CD14-positive monocyte (primary cell): ENCODE measurements at regions not wholly inside any gene's neighbourhood (a gene's known extent, or its start where the extent isn't known, plus 50 kb on each side); places are given as distances from the start of the nearest gene placed in this dataset.

Experiments
- DNase-seq, 3 donors: peaks; one replicate each; pipeline ENCODE4 v3.0.0-alpha.2; 2011 to 2022
- H2AFZ ChIP-seq: 2 replicates; pipeline ENCODE4 v1.6.0; 2012; ENCODE audit warnings: mild to moderate bottlenecking, low read depth, low read length, inconsistent platforms; ENCODE audit not compliant: insufficient read depth, poor library complexity, severe bottlenecking
- H3K27ac ChIP-seq, 2 donors: 1 replicate in 1 of 2; 2 replicates in 1 of 2; pipeline ENCODE4 v1.5.1; 2012 to 2013; ENCODE audit warnings: low read length in 2 of 2, control low read depth in 1 of 2, inconsistent platforms in 1 of 2, low read depth in 1 of 2, mild to moderate bottlenecking in 1 of 2
- H3K27me3 ChIP-seq, 2 donors: one replicate each; pipeline versions ENCODE4 v1.6.0 to v1.6.1; 2011 to 2013; ENCODE audit warnings: low read length in 2 of 2; ENCODE audit not compliant: control insufficient read depth in 2 of 2, insufficient read depth in 2 of 2
- H3K36me3 ChIP-seq, 2 donors: replicated peaks in 1 of 2; 1 replicate in 1 of 2; 2 replicates in 1 of 2; pipeline versions ENCODE4 v1.5.1 to v1.6.1; 2012 to 2013; ENCODE audit warnings: low read length in 2 of 2, control low read depth in 1 of 2, inconsistent platforms in 1 of 2, mild to moderate bottlenecking in 1 of 2; ENCODE audit not compliant: insufficient read depth in 2 of 2, control insufficient read depth in 1 of 2
- H3K4me1 ChIP-seq, 2 donors: 1 replicate in 1 of 2; 2 replicates in 1 of 2; pipeline versions ENCODE4 v1.5.1 to v1.6.1; 2012 to 2013; ENCODE audit warnings: low read length in 2 of 2, control low read depth in 1 of 2, inconsistent platforms in 1 of 2, mild to moderate bottlenecking in 1 of 2, moderate library complexity in 1 of 2; ENCODE audit not compliant: insufficient read depth in 2 of 2, control insufficient read depth in 1 of 2
- H3K4me2 ChIP-seq: replicated peaks from 2 replicates; pipeline ENCODE3; 2012; ENCODE audit warnings: low read length, moderate library complexity, mild to moderate bottlenecking; ENCODE audit not compliant: poor library complexity, severe bottlenecking; ENCODE audit errors: extremely low read depth
- H3K4me3 ChIP-seq, 3 experiments: fragments of 200-600 bp in 1 of 3; sonication (generic) in 1 of 3; replicated peaks in 1 of 3; 1 replicate in 2 of 3; 2 replicates in 1 of 3; pipeline ENCODE4 v1.5.1; 2011 to 2013; ENCODE audit warnings: low read length in 3 of 3, mild to moderate bottlenecking in 3 of 3, control low read depth in 2 of 3, low read depth in 2 of 3, inconsistent platforms in 1 of 3, moderate library complexity in 1 of 3
- H3K79me2 ChIP-seq: 2 replicates; pipeline ENCODE4 v1.6.0; 2012; ENCODE audit warnings: mild to moderate bottlenecking, control low read depth, inconsistent platforms, low read length, moderate library complexity; ENCODE audit not compliant: insufficient read depth
- H3K9ac ChIP-seq: 2 replicates; pipeline ENCODE4 v1.6.0; 2017; ENCODE audit warnings: low read length, mild to moderate bottlenecking; ENCODE audit not compliant: insufficient read depth, poor library complexity, severe bottlenecking
- H3K9me3 ChIP-seq, 2 donors: replicated peaks in 1 of 2; 1 replicate in 1 of 2; 2 replicates in 1 of 2; pipeline versions ENCODE4 v1.5.1 to v1.6.1; 2012 to 2013; ENCODE audit warnings: low read length in 2 of 2, control low read depth in 1 of 2; ENCODE audit not compliant: control insufficient read depth in 1 of 2, insufficient read depth in 1 of 2
- H4K20me1 ChIP-seq: 2 replicates; pipeline ENCODE4 v1.6.0; 2012; ENCODE audit warnings: mild to moderate bottlenecking, low read length, control low read depth, moderate library complexity; ENCODE audit not compliant: insufficient read depth
- H3K27ac Mint-ChIP-seq, 7 donors: one replicate each; pipeline ENCODE4 v1.8.0; 2020; ENCODE audit warnings: mild to moderate bottlenecking in 7 of 7, mixed read lengths in 7 of 7, moderate library complexity in 6 of 7, inconsistent platforms in 2 of 7
- H3K27me3 Mint-ChIP-seq, 3 donors: one replicate each; pipeline ENCODE4 v1.8.0; 2021 to 2022; ENCODE audit warnings: low read depth in 3 of 3, mild to moderate bottlenecking in 3 of 3, mixed read lengths in 3 of 3, moderate library complexity in 3 of 3, inconsistent platforms in 1 of 3
- H3K36me3 Mint-ChIP-seq, 2 donors: one replicate each; pipeline ENCODE4 v1.8.0; 2020; ENCODE audit warnings: mixed read lengths in 2 of 2, inconsistent platforms in 1 of 2, mild to moderate bottlenecking in 1 of 2
- H3K4me1 Mint-ChIP-seq: one replicate; pipeline ENCODE4 v1.8.0; 2020; ENCODE audit warnings: mild to moderate bottlenecking, mixed read lengths
- H3K4me3 Mint-ChIP-seq, 2 donors: one replicate each; pipeline ENCODE4 v1.8.0; 2020; ENCODE audit warnings: mild to moderate bottlenecking in 2 of 2, mixed read lengths in 2 of 2, moderate library complexity in 1 of 2
- H3K9me3 Mint-ChIP-seq, 7 donors: one replicate each; pipeline ENCODE4 v1.8.0; 2020 to 2022; ENCODE audit warnings: mixed read lengths in 7 of 7, mild to moderate bottlenecking in 6 of 7, moderate library complexity in 6 of 7, inconsistent platforms in 2 of 7
- CTCF ChIP-seq: fragments of 200-600 bp; IDR thresholded peaks from one replicate; pipeline ENCODE4 v1.8.0; 2022; ENCODE audit warnings: antibody characterized with exemption, mild to moderate bottlenecking
- WGBS: methylation state at CpG from one replicate; pipeline ENCODE4 v1.1.5; 2013; ENCODE audit warnings: missing lambda C conversion rate; ENCODE audit not compliant: insufficient coverage; 5-methylcytosine and 5-hydroxymethylcytosine counted together
- intact Hi-C, 2 donors: fragments of 100-400 bp; cut with micrococcal nuclease; formaldehyde crosslinking; loops; one replicate each; pipeline versions ENCODE4 v1.15.0 to v1.15.1; 2023

GRCh38 chr11:25902476-25902875 lies 429.5 kb upstream of the ANO3 start:
- Histone ChIP-seq H3K9me3 (no peaks in the 10 kb centered on the region), H3K4me2 (no peak overlapping the region), H3K4me1 (no peaks in the 10 kb centered on the region), H4K20me1 (no peaks in the 10 kb centered on the region), H3K27me3 (no peaks in the 10 kb centered on the region), H3K79me2 (no peaks in the 10 kb centered on the region), H3K4me3 (no peak overlapping the region), H3K36me3 (no peaks in the 10 kb centered on the region), H2AFZ (no peak overlapping the region), H3K9ac (no peak overlapping the region), H3K27ac (no peak overlapping the region)
- Mint-ChIP-seq H3K4me3 (no peak overlapping the region), H3K9me3 (peaks cover 0 to 19% (median 2%) of the 10 kb centered on the region in 7 donors), H3K27me3 (no peaks in the 10 kb centered on the region), H3K4me1 (no peaks in the 10 kb centered on the region), H3K36me3 (no peaks in the 10 kb centered on the region), H3K27ac (no peak overlapping the region)
- WGBS: no CpG with 5 or more reads among the region's 3 CpGs
- intact Hi-C loops: no loop called here
- TF ChIP-seq CTCF: no peak
- no peak for DNase-seq

- Histone ChIP-seq H4K20me1 (no peaks in the 10 kb centered on the region), H3K27me3 (no peaks in the 10 kb centered on the region), H3K27ac (no peak overlapping the region), H3K9me3 (no peaks in the 10 kb centered on the region), H3K4me1 (no peaks in the 10 kb centered on the region), H3K4me3 (no peak overlapping the region), H3K4me2 (no peak overlapping the region), H3K36me3 (no peaks in the 10 kb centered on the region), H3K79me2 (no peaks in the 10 kb centered on the region), H3K9ac (no peak overlapping the region), H2AFZ (no peak overlapping the region)
- Mint-ChIP-seq H3K4me3 (no peak overlapping the region), H3K36me3 (no peaks in the 10 kb centered on the region), H3K9me3 (peaks cover 0 to 14% (median 0%) of the 10 kb centered on the region in 7 donors), H3K4me1 (no peaks in the 10 kb centered on the region), H3K27me3 (no peaks in the 10 kb centered on the region), H3K27ac (no peak overlapping the region)
- no peak for TF ChIP-seq CTCF
- DNase-seq: no peak
- WGBS: no CpG with 5 or more reads among the region's 2 CpGs
- intact Hi-C loops: no loop called here
Measured at GRCh38 chr11:25908726-25909125, 423.2 kb upstream of the ANO3 start.
